ENCODE measurements at regions not wholly inside any gene's neighbourhood (a gene's known extent, or its start where the extent isn't known, plus 50 kb on each side); places are given as distances from the start of the nearest gene placed in this dataset.

DNA sequence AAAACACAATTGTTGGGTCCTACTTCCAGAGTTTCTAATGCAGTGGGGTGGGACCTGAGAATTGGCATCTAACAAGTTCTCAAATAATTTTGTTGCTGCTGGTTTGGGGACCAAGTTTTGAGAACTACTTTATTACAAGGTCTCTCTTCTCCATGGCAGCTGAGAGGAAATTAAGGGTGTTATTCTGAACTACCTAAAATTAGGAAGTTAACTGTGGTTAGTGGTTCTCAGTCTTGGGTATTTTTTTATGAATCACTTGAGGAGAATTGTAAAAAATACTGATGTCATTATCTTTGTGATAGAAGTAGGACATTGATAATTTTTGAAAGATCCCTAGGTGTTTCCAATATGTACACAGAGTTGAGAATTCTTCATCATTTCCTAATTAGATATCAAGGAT, 210.2 kb downstream of the MC4R start:
- Mint-ChIP-seq H3K9me3 (ENCODE audit: low read depth) (peaks cover 12% of the 10 kb centered on the region), H3K36me3 (ENCODE audit: low read depth) (no peaks in the 10 kb centered on the region), H3K4me3 (ENCODE audit: unreplicated experiment) (no peak overlapping the region), H3K27ac (ENCODE audit: unreplicated experiment) (no peak overlapping the region), H3K4me1 (ENCODE audit: low read depth) (no peaks in the 10 kb centered on the region), H3K27me3 (ENCODE audit: low read depth) (no peaks in the 10 kb centered on the region)
- DNase-seq (ENCODE audit: low spot score) = no peak
- TF ChIP-seq, protein P1, sequence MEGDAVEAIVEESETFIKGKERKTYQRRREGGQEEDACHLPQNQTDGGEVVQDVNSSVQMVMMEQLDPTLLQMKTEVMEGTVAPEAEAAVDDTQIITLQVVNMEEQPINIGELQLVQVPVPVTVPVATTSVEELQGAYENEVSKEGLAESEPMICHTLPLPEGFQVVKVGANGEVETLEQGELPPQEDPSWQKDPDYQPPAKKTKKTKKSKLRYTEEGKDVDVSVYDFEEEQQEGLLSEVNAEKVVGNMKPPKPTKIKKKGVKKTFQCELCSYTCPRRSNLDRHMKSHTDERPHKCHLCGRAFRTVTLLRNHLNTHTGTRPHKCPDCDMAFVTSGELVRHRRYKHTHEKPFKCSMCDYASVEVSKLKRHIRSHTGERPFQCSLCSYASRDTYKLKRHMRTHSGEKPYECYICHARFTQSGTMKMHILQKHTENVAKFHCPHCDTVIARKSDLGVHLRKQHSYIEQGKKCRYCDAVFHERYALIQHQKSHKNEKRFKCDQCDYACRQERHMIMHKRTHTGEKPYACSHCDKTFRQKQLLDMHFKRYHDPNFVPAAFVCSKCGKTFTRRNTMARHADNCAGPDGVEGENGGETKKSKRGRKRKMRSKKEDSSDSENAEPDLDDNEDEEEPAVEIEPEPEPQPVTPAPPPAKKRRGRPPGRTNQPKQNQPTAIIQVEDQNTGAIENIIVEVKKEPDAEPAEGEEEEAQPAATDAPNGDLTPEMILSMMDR (IDR thresholded peaks at IDR 0.05) = no peak

DNA sequence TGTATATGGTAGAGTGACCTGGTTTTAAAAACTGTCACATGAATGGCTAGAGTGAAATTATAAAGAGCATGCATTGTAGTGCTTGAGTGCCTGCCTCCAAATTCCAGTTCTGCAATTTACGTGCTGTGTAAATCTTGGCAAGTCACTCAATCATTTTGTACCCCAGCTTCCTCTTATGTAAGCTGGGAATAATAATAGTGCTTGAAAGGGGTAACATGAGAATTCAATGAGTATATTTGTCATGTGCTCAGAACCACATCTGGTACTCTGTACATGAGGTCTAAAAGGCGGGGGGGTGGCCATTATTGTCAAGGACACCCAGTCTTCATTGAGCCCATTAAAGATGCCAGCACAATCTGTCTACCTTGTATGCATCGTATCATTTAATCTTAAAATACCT, 214.8 kb downstream of the MC4R start:
- H3K4me3 Mint-ChIP-seq (ENCODE audit: unreplicated experiment) = no peak overlapping the region
- no peaks in the 10 kb centered on the region for H3K4me1 Mint-ChIP-seq (ENCODE audit: low read depth)
- H3K27ac Mint-ChIP-seq (ENCODE audit: unreplicated experiment) = no peak overlapping the region
- H3K36me3 Mint-ChIP-seq (ENCODE audit: low read depth) = peaks cover 1% of the 10 kb centered on the region
- H3K9me3 Mint-ChIP-seq (ENCODE audit: low read depth) = peaks cover 3% of the 10 kb centered on the region
- H3K27me3 Mint-ChIP-seq (ENCODE audit: low read depth) = peaks cover 6% of the 10 kb centered on the region
- TF ChIP-seq, protein P1 (IDR thresholded peaks at IDR 0.05) = no peak
- no peak for DNase-seq (ENCODE audit: low spot score)

DNA sequence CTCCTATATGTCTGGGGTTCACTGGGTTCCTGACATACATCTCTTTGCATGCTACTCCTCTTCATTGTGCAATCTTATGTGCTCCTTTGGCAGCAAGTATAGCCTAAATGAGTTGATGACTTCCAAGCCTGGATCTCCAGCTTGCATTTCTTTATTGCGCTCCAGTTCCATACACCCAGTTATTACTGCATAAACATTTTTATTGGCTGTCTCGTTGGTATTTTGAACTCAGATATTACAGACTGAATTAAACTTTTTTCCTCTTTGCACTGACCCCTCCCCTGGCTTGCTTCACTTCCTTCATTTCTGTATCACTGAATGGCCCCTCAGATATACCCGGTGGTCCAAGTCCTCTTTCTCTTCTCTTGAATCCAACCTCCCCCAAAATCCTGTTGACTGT, 219.2 kb downstream of the MC4R start:
- no peak for DNase-seq (ENCODE audit: low spot score)
- Mint-ChIP-seq H3K36me3 (ENCODE audit: low read depth) (peaks cover 1% of the 10 kb centered on the region), H3K9me3 (ENCODE audit: low read depth) (peaks cover 5% of the 10 kb centered on the region), H3K4me1 (ENCODE audit: low read depth) (no peaks in the 10 kb centered on the region), H3K27me3 (ENCODE audit: low read depth) (peaks cover 12% of the 10 kb centered on the region), H3K27ac (ENCODE audit: unreplicated experiment) (no peak overlapping the region), H3K4me3 (ENCODE audit: unreplicated experiment) (no peak overlapping the region)
- TF ChIP-seq, protein P1 (IDR thresholded peaks at IDR 0.05) = no peak

DNA sequence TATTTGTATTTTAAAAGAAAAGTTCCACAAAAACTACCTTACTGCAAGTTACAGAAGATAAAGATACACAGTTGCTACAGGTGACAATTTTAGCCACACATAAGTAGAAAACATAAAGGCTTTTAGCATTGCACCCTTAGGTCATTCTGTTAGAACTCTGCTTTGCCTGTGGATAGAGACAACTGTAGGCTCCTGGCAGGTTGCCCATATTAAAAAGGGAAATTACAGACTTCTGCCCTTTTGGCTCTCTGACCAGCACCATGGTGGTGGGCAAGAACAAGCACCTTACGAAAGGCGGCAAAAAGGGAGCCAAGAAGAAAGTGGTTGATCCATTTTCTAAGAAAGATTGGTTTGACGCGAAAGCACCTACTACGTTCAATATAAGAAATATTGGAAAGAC, 223.3 kb downstream of the MC4R start:
- Mint-ChIP-seq H3K27ac (ENCODE audit: unreplicated experiment) (no peak overlapping the region), H3K4me3 (ENCODE audit: unreplicated experiment) (no peak overlapping the region), H3K9me3 (ENCODE audit: low read depth) (peaks cover 5% of the 10 kb centered on the region), H3K36me3 (ENCODE audit: low read depth) (peaks cover 1% of the 10 kb centered on the region), H3K4me1 (ENCODE audit: low read depth) (no peaks in the 10 kb centered on the region), H3K27me3 (ENCODE audit: low read depth) (peaks cover 22% of the 10 kb centered on the region)
- TF ChIP-seq, protein P1 (IDR thresholded peaks at IDR 0.05) = no peak
- DNase-seq (ENCODE audit: low spot score) = no peak

DNA sequence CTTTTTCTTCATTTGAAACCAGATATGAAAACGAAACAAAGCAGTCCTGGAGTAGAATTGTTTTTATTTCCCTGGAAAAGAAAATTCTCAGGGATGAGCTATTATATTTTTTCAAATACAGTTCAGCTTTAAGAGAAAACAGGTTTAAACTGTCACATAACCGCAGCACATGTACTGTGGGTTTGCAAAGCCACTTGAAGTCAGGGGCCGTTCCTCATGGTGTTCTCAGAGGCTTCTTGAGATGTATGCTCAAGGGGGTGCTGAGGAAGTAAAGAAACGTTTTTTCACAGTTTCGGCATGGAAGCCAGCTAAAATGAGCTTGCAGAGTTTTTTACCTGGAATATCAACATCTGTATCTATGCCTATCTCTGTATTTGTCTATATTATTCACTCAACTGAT, 225.3 kb downstream of the MC4R start:
- no peak overlapping the region for H3K4me3 Mint-ChIP-seq (ENCODE audit: unreplicated experiment)
- H3K9me3 Mint-ChIP-seq (ENCODE audit: low read depth) = peaks cover 5% of the 10 kb centered on the region
- DNase-seq (ENCODE audit: low spot score) = no peak
- H3K27me3 Mint-ChIP-seq (ENCODE audit: low read depth) = peaks cover 22% of the 10 kb centered on the region
- H3K36me3 Mint-ChIP-seq (ENCODE audit: low read depth) = no peaks in the 10 kb centered on the region
- H3K27ac Mint-ChIP-seq (ENCODE audit: unreplicated experiment) = no peak overlapping the region
- TF ChIP-seq, protein P1 (IDR thresholded peaks at IDR 0.05) = no peak
- H3K4me1 Mint-ChIP-seq (ENCODE audit: low read depth) = no peaks in the 10 kb centered on the region

Measured in chondrocyte (in vitro differentiated cells).